Activated CD4-positive, CD25-positive, alpha-beta regulatory T cell (primary cell): ENCODE measurements at regions not wholly inside any gene's neighbourhood (a gene's known extent, or its start where the extent isn't known, plus 50 kb on each side); places are given as distances from the start of the nearest gene placed in this dataset.
"Not testable (repeated sequence)": the region's sequence is repeated elsewhere in the genome, so short reads cannot be mapped to it uniquely, and the experiment has no call there.

Source experiments
- DNase-seq, 4 experiments: peaks; one replicate each; lab custom pipeline; 2025; lab: John Stamatoyannopoulos, UW

DNA sequence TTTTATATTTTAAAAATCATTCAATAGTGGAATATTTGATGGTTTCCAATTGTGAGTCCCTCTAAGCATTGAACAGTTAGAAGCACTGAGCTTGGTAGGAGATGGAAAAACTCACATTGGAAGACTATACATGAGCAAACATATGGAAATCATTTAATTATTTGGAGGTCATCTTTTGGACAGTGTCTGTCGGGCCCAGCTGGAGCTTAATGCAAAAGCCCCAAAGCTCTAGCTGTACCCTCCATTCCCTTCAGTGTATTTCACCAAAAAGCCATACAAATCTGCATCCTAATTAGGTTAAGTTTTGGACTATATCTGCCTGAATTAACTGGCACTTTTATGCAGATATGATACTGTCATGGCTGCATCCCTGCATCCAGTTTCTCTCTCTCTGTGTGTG lies 365.7 kb downstream of the FLRT2 start:
- DNase-seq: no peak

DNA sequence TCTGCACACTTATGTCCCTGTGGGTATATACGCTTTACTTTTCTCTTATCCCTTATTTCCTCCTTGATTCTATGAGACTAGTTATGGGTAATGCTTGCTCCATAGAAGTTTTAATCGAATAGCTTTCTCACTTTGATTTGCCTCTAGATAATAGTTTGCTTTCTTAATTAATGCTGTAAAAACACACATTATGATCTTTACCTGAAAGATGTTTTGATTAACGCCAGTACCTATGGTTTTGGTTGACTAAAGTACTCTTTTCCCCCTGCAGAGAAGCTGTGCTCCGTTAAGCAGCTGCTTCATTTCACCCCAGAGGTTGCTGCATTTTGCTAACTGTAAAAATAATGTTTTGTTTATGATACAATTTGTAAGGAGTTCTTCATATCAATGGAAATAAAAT lies 362.3 kb downstream of the FLRT2 start:
- DNase-seq: no peak

DNA sequence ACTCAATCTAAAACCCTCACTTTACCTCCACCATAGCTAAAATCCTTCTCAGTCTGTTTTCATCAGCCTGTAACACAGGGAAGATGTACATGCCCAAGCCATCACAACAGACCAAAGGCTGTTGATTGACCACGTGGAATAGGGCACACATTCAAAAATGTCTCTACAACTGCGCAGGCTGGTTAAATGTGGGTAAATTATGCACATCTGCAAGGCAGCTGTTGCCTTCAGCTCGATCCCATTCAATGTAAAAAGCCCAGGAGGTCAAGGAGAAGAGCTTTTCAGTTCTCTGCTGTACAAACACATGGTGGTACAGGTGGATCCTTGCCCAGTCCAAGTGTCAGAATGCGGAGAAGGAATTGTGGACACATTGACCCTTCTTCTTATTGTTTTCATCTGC lies 354.0 kb downstream of the FLRT2 start:
- DNase-seq: no peak

DNA sequence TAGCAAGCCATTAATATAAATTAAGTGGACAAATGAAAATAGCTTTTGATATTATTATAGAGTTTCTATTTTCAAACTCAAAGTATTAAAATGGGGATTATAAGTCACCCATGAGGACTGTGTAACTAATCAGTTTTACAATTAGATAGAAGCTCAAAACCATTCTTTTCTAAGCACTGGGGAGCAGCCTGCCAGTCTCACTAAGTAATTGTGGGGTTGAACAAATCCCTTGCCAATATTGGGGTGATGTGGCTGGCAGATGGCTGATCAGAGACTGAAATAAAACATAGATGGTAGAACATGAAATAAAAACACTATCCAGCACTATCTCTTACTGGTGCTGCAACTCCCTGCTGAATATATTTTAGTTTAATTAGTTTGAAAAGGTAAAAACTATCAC lies 353.2 kb downstream of the FLRT2 start:
- no peak for DNase-seq

DNA sequence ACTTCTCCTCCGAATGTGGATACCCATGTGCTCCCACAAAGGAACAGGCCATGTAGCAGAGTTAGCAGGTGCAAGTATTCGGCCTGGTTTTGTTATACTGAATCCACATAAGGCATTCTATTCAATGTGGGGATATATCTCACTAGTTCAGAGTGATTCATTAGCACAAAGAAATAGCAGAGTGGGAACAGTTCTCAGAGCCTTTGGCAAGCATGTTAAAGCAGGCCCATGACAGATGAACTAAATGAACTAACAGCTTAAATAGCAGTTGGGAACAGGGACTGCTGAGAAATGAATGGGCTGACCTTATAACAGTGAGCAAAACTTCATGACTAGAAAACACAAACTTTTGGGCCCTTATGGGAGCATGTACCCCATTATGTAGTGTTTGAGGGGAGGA lies 352.0 kb downstream of the FLRT2 start:
- no peak for DNase-seq

DNA sequence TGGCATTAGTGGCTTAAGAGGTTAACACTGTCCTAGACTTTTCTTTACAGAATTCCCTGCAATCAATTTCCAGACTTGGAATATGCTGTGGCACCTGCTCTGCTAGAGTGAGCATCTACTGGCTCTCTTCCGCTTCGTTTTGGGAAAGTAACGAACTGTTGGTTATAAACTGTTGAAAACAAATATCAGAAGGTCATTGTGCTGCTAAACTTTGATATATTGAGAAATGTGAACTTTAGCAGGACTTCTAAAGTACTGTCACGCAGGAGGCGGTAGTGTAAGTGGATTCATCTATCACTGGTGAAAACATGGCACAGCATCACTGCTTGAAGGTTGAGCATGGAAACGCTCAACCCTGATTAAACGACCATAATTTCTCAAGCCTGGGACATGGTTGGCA lies 348.9 kb downstream of the FLRT2 start:
- no peak for DNase-seq

DNA sequence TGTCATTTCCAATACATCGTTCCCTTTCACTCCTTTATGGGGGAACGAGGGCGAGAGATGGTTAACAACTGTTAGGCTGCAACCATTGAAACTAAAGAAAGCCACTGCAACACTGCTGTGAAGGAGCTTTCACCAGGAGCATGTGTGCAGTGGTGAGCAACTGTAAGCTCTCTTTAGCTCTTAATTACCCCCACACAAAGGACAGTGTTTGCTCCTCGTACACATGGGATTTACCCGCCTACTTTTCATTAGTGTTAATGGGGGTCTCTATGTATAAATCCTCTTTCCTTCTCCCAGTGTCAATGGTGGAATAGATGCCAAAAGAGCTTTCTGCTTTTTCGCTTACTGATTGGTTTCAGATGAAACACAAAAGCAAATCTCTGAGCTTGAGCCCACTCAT lies 343.1 kb downstream of the FLRT2 start:
- no peak for DNase-seq

DNA sequence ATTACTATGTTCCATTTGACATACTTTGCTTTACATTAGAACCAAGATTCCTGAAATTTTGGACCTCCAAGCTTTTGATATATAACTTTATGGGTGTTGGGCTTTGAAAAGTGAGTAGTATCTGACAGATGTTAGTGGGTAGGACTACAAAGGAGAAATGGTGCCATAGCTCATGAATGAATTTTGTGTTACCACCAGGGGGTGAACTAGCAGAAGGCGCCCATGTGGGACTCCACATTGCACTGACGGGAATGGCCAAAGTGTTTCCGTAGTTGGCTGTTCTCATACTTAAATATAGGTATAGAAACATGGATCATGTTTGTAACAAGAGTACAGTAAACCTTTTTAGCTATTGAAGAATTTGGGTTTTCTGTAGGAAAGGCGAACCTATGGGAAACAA lies 337.5 kb downstream of the FLRT2 start:
- no peak for DNase-seq

DNA sequence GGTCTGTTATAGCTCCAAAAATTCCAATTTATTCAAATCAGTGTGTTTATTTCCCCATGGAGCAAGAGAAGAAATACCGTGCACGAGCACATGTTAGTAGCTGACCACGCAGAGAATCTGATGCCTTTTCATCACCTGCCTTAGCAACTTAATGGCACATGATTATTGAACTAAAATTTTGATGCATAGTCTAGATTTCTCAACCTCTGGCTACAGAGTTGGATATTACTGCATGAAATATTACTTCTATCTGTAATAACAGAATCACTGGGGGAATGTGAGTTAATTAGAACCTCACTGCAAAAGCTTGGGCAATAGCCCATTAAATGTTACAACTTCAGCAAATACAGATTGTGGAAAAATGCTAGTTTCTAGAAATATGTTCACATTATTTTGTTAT lies 335.8 kb downstream of the FLRT2 start:
- DNase-seq: no peak

DNA sequence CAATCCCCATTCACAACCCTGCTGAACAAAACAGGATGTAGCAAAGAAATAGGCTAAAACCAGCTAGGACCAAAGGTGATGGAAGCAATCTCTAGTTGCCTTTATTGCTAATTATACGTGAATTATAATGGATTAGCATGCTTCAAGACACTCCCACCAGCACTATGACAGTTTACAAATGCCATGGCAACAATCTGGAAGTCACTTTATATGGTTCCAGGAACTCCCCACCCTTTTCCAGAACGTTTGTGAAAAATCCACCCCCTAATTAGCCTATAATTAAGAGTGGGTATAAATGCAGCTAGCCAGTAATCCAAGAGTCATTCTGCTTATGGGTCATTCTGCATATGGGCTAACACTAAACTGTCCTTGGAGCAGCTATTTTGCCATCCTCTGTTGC lies 328.7 kb downstream of the FLRT2 start:
- DNase-seq: no peak

DNA sequence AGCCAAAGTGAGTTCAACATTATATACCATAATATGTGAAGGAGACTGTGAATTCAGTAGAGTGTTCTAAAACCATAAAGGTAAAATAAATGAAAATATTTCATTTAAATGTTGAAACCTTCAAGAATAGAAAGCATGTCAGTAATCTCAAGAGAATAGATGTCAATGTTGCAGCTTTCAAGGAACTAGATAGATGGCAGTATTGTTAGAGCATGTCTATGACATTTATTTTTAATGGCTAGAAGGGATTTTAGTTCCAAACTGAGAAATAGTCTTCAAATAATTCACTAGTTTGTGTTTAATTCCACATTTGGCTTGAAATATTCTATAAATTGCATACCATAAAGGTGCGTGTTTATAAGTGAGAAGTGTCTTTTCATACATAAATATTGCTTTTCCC lies 326.5 kb downstream of the FLRT2 start:
- no peak for DNase-seq

DNA sequence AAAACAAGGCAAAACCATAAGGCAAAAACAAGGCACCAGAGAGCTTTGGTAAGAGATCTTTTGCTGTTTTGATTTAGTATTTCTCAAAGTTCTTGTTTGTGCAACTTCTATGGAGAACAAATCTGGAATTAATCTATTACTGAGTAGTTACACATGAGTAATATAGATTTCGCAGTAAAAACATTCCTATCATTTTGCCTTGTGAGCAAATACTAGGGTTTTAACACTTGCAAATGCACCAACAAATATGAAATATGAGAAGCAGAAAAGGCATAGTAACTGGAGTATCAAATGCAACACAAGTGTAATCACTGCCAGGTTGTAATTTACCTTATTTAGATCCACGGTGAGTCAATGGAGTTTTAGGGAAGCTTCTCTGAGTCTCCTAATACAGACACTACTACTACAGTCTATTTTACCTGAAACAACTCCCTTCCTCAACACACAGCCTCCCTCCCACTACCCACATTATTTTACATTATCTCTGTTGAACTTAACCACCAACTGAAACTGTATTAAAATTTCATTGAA lies 324.1 kb downstream of the FLRT2 start:
- no peak for DNase-seq

DNA sequence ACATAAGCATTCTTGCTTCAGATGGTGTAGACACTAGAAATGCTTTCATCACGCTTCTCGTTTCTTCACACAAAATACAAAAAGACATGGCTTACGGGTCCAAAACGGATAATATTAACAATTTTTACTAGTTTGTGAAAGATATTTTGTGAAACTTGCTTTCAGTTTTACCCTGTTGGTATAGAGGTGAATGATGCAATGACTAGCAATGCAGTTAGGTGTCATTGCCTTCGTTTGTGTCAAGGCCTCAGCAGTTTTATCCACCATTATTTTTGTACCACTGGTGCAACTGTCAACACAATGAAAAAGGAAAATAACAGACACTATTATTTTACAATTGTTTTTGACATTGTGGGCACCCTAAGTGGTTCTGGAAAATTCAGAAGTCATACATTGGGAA lies 323.0 kb downstream of the FLRT2 start:
- no peak for DNase-seq

DNA sequence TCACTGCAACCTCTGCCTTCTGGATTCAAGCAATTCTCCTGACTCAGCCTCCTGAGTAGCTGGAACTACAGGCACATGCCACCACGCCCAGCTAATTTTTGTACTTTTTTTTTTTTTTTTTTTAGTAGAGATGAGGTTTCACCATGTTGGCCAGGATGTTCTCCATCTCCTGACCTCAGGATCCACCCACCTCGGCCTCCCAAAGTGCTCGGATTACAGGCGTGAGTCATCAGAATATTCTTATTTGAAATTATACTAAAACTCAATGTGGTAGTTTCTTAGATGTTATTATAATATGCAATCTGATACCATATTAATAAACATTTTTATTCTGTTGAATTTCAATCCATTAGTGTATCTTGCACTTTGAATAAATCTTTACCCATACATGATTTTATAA lies 322.2 kb downstream of the FLRT2 start:
- not testable (repeated sequence) for DNase-seq

DNA sequence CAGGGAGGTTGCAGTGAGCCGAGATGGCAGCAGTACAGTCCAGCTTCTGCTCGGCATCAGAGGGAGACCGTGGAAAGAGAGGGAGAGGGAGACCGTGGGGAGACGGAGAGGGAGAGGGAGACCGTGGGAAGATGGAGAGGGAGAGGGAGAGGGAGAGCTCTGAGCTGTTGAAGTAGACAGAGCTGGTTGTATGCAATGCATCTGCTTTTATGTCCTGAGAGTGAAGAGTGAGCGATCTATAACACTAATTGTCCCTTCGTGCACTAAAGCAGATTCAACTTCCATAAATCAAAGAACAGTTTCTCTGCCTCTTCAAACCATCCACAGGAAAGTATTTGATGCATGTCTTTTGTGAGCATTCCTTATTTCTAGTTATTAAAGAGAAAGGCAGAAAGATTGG lies 300.6 kb downstream of the FLRT2 start:
- DNase-seq: not testable (repeated sequence)

DNA sequence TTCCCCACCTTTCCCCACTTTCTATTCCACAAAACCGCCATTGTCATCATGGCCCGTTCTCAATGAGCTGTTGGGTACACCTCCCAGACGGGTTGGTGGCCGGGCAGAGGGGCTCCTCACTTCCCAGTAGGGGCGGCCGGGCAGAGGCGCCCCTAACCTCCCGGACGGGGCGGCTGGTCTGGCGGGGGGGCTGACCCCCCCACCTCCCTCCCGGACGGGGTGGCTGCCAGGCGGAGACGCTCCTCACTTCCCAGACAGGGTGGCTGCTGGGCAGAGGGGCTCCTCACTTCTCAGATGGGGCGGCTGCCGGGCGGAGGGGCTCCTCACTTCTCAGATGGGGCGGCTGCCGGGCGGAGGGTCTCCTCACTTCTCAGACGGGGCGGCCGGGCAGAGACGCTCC lies 299.7 kb downstream of the FLRT2 start:
- DNase-seq: not testable (repeated sequence)

DNA sequence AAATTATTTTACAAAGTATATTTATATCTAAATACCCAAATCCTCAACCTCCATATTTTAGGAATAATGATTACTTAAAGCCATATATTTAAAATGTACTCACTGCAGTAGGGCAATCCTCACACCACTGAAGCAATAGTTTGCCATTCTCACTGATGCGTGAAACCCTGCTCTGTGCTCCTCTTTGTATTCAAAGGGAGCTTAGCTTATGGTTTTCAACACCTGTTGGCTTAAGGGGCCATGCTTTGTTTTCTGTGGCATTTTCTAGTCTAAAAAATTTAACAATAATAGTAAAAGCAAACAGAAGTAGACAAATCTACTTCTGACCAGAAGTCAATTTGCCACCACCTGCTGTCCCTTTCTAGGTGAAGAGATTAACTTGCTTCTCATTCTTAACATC lies 294.6 kb downstream of the FLRT2 start:
- no peak for DNase-seq

DNA sequence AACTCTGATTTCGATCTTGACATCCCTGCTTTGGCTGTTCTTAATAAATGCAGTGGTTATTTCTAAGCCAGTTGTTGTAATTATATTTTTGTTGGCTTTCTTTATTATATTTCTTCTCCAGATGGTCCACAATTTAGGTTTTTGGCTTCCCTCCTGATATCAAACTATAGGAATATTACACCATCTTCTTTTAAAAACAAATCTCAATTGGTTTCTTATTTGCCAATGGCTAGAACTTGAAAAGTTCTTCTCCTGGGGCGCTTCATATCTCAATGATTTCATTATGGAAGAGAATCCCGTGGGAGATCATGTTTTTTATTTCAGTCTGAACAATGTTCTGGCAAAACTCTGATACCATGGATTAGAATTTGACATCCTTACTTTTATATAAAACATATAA lies 292.3 kb downstream of the FLRT2 start:
- DNase-seq: no peak

DNA sequence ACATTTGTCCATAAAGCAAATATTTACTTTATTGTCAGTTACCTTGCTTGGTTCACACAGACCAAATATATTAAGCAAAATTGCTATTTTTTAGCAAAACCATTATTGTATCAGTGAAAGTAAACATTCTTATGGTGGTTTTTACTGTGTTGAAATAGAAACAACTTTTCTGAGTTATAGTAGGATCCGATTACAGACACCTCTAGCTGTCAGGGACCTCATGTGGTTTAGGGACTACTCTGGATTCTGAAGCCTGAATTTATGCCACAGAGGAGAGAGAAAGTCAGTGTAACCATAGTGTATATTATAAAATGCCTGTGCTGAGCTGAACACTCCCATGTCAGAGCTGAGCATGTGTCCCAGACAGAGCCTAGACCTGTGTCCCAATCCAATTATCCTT lies 287.5 kb downstream of the FLRT2 start:
- no peak for DNase-seq

DNA sequence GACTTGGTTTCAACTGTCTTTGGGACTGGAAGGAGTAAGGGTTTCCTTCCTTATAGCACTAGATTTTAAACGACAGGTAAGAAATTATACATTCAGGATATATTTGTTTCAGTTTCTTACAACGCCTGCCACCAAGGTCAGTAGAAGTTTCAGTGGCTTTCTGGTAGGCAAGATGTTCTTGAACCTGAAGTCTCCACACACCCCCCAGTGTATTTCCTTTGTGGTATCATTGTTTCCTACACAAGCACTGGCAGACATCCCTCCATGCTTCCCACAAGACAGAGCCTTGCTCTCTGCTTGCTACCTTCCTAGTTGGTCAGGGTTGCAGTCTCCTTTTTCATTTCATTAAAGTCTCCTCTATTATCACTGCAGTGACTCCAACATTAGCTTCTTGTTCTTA lies 283.1 kb downstream of the FLRT2 start:
- DNase-seq: no peak

DNA sequence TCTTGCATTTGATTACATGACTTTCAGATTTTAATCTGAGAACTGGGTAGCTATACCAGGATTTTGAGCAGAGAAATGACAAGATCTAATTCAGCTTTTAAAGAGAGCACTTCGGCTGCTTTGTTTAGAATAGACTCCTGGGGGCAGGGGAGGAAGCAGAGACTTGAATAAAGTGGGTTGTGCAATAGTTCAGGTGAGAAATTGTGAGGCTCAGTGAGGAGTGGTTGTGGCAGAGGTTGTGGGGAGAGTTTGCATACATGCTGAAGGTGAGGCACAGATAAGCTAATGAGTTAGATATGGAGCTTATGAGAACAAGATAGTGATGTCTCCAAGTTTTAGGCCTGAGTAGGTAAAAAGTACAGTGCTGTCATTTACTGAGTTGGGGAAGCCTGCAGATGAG lies 281.4 kb downstream of the FLRT2 start:
- DNase-seq: no peak

DNA sequence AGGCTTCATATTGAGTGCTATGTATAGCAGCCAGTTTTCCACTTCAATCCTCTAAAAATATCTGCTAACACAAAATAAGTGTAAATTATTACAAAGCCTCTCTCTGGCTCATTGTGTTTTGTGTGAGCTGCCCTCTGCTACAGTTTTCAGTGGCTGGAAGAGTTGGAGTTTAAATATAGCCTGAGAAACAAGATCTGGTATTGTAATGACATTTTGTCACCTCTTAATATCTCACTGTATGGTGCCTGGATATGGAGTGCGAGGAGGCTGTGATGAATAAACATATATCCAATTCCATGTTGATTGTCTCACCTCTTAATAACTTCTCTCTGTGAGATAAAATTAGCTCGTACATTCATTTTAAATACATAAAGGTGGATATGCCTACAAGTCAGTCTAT lies 269.7 kb downstream of the FLRT2 start:
- DNase-seq: no peak

DNA sequence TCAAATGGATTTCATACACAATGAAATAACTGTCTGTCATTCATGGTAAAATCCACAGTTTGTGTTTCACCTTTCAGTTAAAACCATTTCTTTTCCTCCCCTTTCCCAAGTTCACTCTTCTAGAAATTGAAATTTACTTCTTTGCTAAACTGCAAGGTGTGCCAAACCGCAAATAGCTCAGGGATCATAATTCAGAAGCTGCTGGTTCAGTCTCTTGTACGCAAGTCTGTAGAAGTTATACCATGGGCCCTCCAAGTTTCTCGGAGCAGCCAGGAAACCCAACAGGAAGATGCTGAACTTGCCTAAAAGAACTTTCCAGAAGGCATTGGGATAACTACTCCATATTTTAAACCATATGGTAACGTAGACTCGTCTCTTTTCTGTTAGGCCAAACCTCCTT lies 268.9 kb downstream of the FLRT2 start:
- no peak for DNase-seq

DNA sequence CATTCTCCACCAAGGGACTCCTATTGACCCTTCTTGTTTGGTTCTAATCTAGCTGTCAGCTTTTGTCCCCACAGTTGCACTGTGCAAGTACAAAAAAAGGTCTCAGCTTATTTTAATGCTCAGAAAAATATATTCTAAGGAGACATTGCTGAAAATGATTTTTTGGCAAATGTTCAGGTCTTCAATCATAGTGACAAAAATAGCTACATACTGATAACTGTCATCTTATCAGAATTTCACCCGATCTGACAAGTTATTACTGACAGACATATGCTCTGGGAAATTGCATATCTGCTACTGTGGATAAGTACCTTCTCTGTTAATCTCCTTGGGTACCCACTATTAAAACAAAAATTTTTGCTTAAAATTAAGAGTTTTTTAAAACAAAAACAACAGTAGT lies 263.6 kb downstream of the FLRT2 start:
- no peak for DNase-seq

DNA sequence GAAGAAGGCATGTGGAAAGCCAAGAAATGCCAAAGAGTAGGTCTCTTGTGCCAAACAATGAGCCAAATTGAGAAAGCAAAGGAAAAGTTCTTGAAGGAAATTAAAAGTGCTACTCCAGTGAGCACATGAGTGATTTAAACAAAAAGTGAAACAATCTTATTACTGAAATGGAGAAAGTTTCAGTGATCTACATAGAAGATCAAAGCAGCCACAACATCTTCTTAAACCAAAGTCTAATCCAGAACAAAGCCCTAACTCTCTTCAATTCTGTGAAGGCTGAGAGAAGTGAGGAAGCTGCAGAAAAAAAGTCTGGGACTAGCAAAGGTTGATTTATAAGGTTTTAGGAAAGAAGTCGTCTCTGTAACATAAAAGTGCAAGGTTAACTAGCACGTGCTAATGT lies 259.6 kb downstream of the FLRT2 start:
- DNase-seq: no peak
